ENCODE measurements at regions not wholly inside any gene's neighbourhood (a gene's known extent, or its start where the extent isn't known, plus 50 kb on each side); places are given as distances from the start of the nearest gene placed in this dataset.

- Mint-ChIP-seq H3K4me1 (peaks cover 6% of the 10 kb centered on the region), H3K36me3 (ENCODE audit: low read depth) (no peaks in the 10 kb centered on the region), H3K27ac (no peak overlapping the region), H3K4me3 (no peak overlapping the region), H3K9me3 (no peaks in the 10 kb centered on the region), H3K27me3 (no peaks in the 10 kb centered on the region)
- DNase-seq (no peak), ATAC-seq (no peak)
Observed at GRCh38 chrX:51798701-51799100, 55.5 kb downstream of the GSPT2 start.

- peak overlapping the region; percentile 99 for H3K4me3 Mint-ChIP-seq
- H3K27me3 Mint-ChIP-seq: no peaks in the 10 kb centered on the region
- H3K36me3 Mint-ChIP-seq (ENCODE audit: low read depth): peaks cover 7% of the 10 kb centered on the region
- peaks cover 23% of the 10 kb centered on the region for H3K4me1 Mint-ChIP-seq
- ATAC-seq: peak; percentile 92
- DNase-seq: peak; percentile 42
- H3K9me3 Mint-ChIP-seq: no peaks in the 10 kb centered on the region
- H3K27ac Mint-ChIP-seq: peak overlapping the region; percentile 96
Observed at GRCh38 chrX:51802917-51803688, 59.9 kb downstream of the GSPT2 start.

- DNase-seq: no peak
Observed at GRCh38 chrX:51803833-51804232, 60.6 kb downstream of the GSPT2 start.

GRCh38 chrX:51804741-51805140 is 61.5 kb downstream of the GSPT2 start:
- no peaks in the 10 kb centered on the region for H3K9me3 Mint-ChIP-seq
- H3K36me3 Mint-ChIP-seq (ENCODE audit: low read depth): peaks cover 7% of the 10 kb centered on the region
- no peak for ATAC-seq
- H3K4me1 Mint-ChIP-seq: peaks cover 26% of the 10 kb centered on the region
- H3K4me3 Mint-ChIP-seq: no peak overlapping the region
- no peak overlapping the region for H3K27ac Mint-ChIP-seq
- no peak for DNase-seq
- H3K27me3 Mint-ChIP-seq: no peaks in the 10 kb centered on the region

More at GRCh38 chrX:51803833-51804232, 60.6 kb downstream of the GSPT2 start:
- Mint-ChIP-seq H3K4me3 (peak overlapping the region; percentile 99), H3K9me3 (no peaks in the 10 kb centered on the region), H3K27ac (no peak overlapping the region), H3K36me3 (ENCODE audit: low read depth) (peaks cover 7% of the 10 kb centered on the region), H3K4me1 (peaks cover 23% of the 10 kb centered on the region), H3K27me3 (no peaks in the 10 kb centered on the region)
- no peak for ATAC-seq

GRCh38 chrX:51813886-51814460 is 70.7 kb downstream of the GSPT2 start:
- DNase-seq: no peak
- no peak for ATAC-seq
- H3K9me3 Mint-ChIP-seq: no peaks in the 10 kb centered on the region
- H3K27me3 Mint-ChIP-seq: no peaks in the 10 kb centered on the region
- H3K4me1 Mint-ChIP-seq: peaks cover 23% of the 10 kb centered on the region
- no peak overlapping the region for H3K27ac Mint-ChIP-seq
- no peak overlapping the region for H3K4me3 Mint-ChIP-seq
- peaks cover 11% of the 10 kb centered on the region for H3K36me3 Mint-ChIP-seq (ENCODE audit: low read depth)

- no peaks in the 10 kb centered on the region for H3K27me3 Mint-ChIP-seq
- peaks cover 46% of the 10 kb centered on the region for H3K4me1 Mint-ChIP-seq
- no peak overlapping the region for H3K27ac Mint-ChIP-seq
- DNase-seq: no peak
- H3K36me3 Mint-ChIP-seq (ENCODE audit: low read depth): peaks cover 4% of the 10 kb centered on the region
- no peak for ATAC-seq
- no peaks in the 10 kb centered on the region for H3K9me3 Mint-ChIP-seq
- no peak overlapping the region for H3K4me3 Mint-ChIP-seq
Observed at GRCh38 chrX:51824061-51824460, 69.4 kb upstream of the MAGED1 start.

- Mint-ChIP-seq H3K4me1 (peaks cover 46% of the 10 kb centered on the region), H3K27me3 (no peaks in the 10 kb centered on the region), H3K36me3 (ENCODE audit: low read depth) (peaks cover 4% of the 10 kb centered on the region), H3K4me3 (no peak overlapping the region), H3K27ac (no peak overlapping the region), H3K9me3 (no peaks in the 10 kb centered on the region)
- no peak for DNase-seq
- no peak for ATAC-seq
Observed at GRCh38 chrX:51825436-51825835, 68.0 kb upstream of the MAGED1 start.

- H3K27ac Mint-ChIP-seq: no peak overlapping the region
Observed at GRCh38 chrX:51834076-51834475, 59.3 kb upstream of the MAGED1 start.

GRCh38 chrX:51836823-51837222 is 56.6 kb upstream of the MAGED1 start:
- DNase-seq: no peak

More at GRCh38 chrX:51834076-51834475, 59.3 kb upstream of the MAGED1 start:
- DNase-seq (no peak), ATAC-seq (no peak)
- Mint-ChIP-seq H3K27me3 (no peaks in the 10 kb centered on the region), H3K36me3 (ENCODE audit: low read depth) (peaks cover 8% of the 10 kb centered on the region), H3K9me3 (no peaks in the 10 kb centered on the region), H3K4me1 (peaks cover 7% of the 10 kb centered on the region), H3K4me3 (no peak overlapping the region)

GRCh38 chrX:51837451-51837850 is 56.0 kb upstream of the MAGED1 start:
- ATAC-seq: no peak
- Mint-ChIP-seq H3K9me3 (no peaks in the 10 kb centered on the region), H3K27ac (no peak overlapping the region), H3K4me1 (peaks cover 9% of the 10 kb centered on the region), H3K4me3 (no peak overlapping the region), H3K36me3 (ENCODE audit: low read depth) (peaks cover 8% of the 10 kb centered on the region), H3K27me3 (no peaks in the 10 kb centered on the region)
- DNase-seq: no peak

More at GRCh38 chrX:51836823-51837222, 56.6 kb upstream of the MAGED1 start:
- Mint-ChIP-seq H3K4me1 (peaks cover 9% of the 10 kb centered on the region), H3K27me3 (no peaks in the 10 kb centered on the region), H3K4me3 (no peak overlapping the region), H3K27ac (no peak overlapping the region), H3K36me3 (ENCODE audit: low read depth) (peaks cover 12% of the 10 kb centered on the region), H3K9me3 (no peaks in the 10 kb centered on the region)
- ATAC-seq: no peak

GRCh38 chrX:51837921-51838320 is 55.5 kb upstream of the MAGED1 start:
- H3K36me3 Mint-ChIP-seq (ENCODE audit: low read depth): peaks cover 6% of the 10 kb centered on the region
- H3K4me3 Mint-ChIP-seq: no peak overlapping the region
- H3K4me1 Mint-ChIP-seq: peaks cover 9% of the 10 kb centered on the region
- ATAC-seq (no peak), DNase-seq (no peak)
- H3K27ac Mint-ChIP-seq: no peak overlapping the region
- H3K27me3 Mint-ChIP-seq: no peaks in the 10 kb centered on the region
- H3K9me3 Mint-ChIP-seq: no peaks in the 10 kb centered on the region

All from activated naive CD8-positive, alpha-beta T cell treated with anti-CD3 and anti-CD28 coated beads, Interleukin-2, amount 50 U/mL, for 24 hours (primary cell).